Superior temporal gyrus (tissue), 1 donor: ENCODE measurements at regions not wholly inside any gene's neighbourhood (a gene's known extent, or its start where the extent isn't known, plus 50 kb on each side); places are given as distances from the start of the nearest gene placed in this dataset.
A peak's percentile ranks its signal among the peaks of the same experiment; 100 is the strongest.

Experiments
- DNase-seq: peaks from one replicate; pipeline ENCODE4 v3.0.0-alpha.2; 2016; ENCODE audit errors: extremely low spot score

- no peak for DNase-seq
Measured at GRCh38 chr3:152516216-152516615, 247.5 kb downstream of the MBNL1 start.

- DNase-seq = no peak
Measured at GRCh38 chr3:152517502-152517901, 248.8 kb downstream of the MBNL1 start.

- DNase-seq = no peak
Measured at GRCh38 chr3:152518346-152518745, 249.6 kb downstream of the MBNL1 start.

GRCh38 chr3:152519376-152519775 is 250.6 kb downstream of the MBNL1 start:
- no peak for DNase-seq

GRCh38 chr3:152522036-152522435 is 253.3 kb downstream of the MBNL1 start:
- no peak for DNase-seq

GRCh38 chr3:152524198-152525140 is 255.7 kb downstream of the MBNL1 start:
- DNase-seq = peak; percentile 92

- no peak for DNase-seq
Measured at GRCh38 chr3:152531717-152532116, 263.0 kb downstream of the MBNL1 start.

- DNase-seq = no peak
Measured at GRCh38 chr3:152538518-152538917, 269.8 kb downstream of the MBNL1 start.

- DNase-seq = no peak
Measured at GRCh38 chr3:152539191-152539764, 270.5 kb downstream of the MBNL1 start.

- DNase-seq = no peak
Measured at GRCh38 chr3:152540120-152540519, 271.4 kb downstream of the MBNL1 start.

- no peak for DNase-seq
Measured at GRCh38 chr3:152547153-152547552, 278.4 kb downstream of the MBNL1 start.

- DNase-seq = no peak
Measured at GRCh38 chr3:152549263-152549662, 280.5 kb downstream of the MBNL1 start.

GRCh38 chr3:152550284-152550683 is 281.6 kb downstream of the MBNL1 start:
- DNase-seq = no peak

- no peak for DNase-seq
Measured at GRCh38 chr3:152554980-152555379, 280.0 kb upstream of the P2RY1 start.

GRCh38 chr3:152555666-152556291 is 279.2 kb upstream of the P2RY1 start:
- DNase-seq = no peak

- no peak for DNase-seq
Measured at GRCh38 chr3:152556731-152557254, 278.1 kb upstream of the P2RY1 start.

GRCh38 chr3:152557302-152557999 is 277.5 kb upstream of the P2RY1 start:
- DNase-seq = no peak

GRCh38 chr3:152558386-152558785 is 276.5 kb upstream of the P2RY1 start:
- DNase-seq = no peak

GRCh38 chr3:152559246-152559645 is 275.7 kb upstream of the P2RY1 start:
- no peak for DNase-seq

- DNase-seq = no peak
Measured at GRCh38 chr3:152564459-152564858, 270.5 kb upstream of the P2RY1 start.

GRCh38 chr3:152574461-152575079 is 260.4 kb upstream of the P2RY1 start:
- DNase-seq = peak; percentile 90
